ENCODE measurements at regions not wholly inside any gene's neighbourhood (a gene's known extent, or its start where the extent isn't known, plus 50 kb on each side); places are given as distances from the start of the nearest gene placed in this dataset.

- no peak for FAIRE-seq
Measured at GRCh38 chr6:26295691-26296555, 69.1 kb upstream of the BTN3A2 start.

DNA sequence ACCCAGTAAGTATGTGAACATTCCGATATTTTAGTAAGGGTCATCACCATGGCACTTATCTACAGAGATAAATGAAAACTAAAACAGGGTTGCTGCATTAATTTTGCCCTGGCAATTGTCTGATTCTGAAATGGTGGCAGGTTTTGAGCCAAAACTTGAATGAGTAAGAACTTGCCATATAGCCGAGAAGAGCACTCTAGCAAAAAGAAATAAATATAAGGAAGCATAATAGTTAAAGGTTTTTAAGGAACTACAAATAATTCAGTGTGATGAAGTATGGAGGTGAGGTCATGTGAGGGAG, 68.5 kb upstream of the BTN3A2 start:
- FAIRE-seq = no peak

- FAIRE-seq = no peak
Measured at GRCh38 chr6:26296857-26297648, 67.9 kb upstream of the BTN3A2 start.

DNA sequence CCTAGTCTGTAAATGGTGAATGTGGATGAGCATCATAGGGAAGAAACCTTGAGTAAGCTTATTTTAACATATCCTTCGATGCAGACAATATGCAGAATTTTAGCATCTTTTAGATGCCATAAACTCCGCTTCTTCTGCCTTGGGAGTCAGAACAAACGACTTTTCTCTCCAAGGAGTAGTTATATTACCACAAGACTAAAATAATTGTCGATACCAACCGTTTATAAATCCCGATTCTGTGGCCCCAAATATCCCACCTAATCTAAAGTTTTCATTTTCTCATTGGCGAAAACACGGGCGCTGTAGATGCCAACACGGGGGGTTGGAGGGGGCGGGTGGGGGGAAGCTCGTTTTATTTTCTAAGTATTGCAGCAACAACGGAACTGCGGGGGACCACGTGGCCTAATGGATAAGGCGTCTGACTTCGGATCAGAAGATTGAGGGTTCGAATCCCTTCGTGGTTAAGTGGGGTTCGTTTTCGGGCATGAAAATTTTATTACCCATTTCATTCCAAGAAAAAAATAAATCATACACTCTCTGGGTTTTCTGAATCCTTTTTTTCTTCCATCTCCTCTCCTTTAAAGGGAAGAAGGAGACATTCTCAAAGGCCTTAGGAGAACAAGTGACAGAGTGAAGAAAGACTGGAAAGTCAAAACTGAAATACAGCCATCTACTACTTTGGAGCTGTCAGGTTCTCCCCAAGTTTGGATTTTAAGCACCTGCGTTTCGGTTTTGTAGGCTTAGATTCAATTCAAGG, 65.5 kb upstream of the BTN3A2 start:
- FAIRE-seq = no peak

DNA sequence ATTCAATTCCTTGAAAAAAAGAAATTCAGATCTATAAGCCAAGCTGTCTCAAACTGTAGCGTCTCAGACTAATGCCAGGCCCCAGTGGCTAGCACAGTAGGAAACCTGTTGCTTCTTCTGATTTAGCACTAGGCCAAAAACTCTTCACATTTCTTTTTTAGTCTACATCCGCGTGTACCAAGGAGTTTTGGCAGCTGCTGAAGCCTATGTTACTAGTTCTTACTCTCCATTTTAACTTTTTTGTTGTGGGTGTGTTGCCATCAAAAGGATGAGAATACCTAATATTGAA, 65.0 kb upstream of the BTN3A2 start:
- no peak for FAIRE-seq

- no peak for FAIRE-seq
Measured at GRCh38 chr6:26300359-26300758, 64.6 kb upstream of the BTN3A2 start.

DNA sequence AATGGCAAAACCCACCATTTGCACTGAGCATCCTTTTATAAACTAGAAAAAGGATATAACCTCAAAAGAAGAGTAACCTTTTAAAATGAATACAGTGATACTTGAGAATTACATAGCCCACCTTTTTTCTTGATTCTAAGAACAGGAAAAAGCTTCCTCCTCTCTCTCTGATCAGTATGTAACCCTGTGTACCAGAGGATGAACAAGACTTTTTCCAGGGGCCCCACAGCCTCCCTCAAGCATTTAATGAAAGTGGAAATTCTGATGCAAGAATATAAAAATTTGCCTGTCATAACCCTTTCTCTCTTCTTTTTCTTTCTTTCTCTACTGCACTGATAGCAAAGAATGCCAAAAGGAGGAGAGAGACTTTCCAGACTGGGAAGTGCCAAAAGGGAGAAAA, 64.2 kb upstream of the BTN3A2 start:
- FAIRE-seq = no peak

DNA sequence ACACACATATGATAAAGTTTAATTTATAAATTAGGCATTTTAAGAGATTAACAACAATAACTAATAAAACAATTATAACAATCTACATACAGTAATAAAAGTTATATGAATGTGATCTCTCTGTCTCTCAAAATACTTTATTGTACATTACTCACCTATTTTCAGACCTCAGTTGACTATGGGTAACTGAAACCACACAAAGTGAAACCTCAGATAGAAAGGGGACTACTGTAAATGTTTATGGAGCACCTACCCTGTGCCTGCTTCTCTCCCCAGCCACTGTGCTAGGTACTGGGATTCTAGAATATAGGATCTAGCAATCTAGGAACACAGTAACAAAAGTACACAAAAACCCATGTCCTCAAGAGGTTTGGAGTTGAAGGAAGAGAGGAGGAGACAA, 63.4 kb upstream of the BTN3A2 start:
- FAIRE-seq = no peak

DNA sequence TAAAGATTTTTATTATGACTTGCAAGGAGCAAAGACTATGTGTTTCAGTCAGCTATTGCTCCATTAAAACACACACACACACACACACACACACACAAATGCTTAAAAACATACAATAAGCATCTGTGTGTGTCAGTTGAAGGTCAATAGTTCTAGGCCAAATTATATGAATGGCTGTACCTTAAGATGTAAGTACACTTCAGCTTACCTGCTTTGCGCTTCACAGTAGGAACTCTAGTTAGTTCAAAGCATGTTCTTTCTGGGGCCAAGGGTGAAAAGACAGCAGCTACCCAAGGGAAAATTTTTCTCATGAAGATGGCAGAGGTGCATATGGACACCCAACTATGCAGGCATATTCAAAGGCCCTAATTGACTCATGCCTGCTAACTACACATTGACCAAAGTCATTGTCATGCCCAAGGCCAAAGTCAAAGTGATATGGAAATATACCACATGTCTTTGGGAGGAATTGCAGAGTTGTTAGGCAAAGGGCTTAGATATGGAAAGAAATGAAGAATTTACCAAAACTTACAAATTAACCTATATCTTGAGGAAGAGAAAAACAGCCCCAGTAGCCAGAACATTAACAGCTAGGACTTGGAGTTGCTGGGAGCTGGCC, 61.9 kb upstream of the BTN3A2 start:
- FAIRE-seq = no peak

DNA sequence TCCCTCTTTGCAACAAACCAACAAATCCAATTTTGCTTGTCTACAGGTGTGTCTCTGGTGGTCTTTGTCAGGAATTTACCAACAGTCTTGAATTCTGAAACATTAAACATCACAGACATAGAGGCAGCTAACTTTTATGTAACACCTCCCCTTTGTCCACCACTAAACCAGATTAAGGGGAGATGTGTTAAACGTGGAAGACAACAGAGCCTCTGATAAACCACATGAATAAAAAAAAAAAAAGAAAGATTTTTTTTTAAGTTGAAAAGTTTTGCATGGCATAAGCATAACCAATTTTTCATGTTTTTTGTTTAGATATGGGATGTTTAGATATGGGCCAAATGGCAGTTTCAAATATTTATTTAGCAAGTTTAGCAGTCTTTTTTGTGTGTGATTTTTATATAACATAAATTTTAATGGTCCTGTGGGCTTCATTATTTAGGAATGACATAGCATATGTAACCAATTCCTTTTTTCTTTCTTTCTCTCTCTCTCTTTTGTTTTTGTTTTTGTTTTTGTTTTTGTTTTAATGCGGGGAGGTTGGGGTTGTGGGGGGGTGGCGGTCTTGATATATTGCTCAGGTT, 60.7 kb upstream of the BTN3A2 start:
- FAIRE-seq = no peak

DNA sequence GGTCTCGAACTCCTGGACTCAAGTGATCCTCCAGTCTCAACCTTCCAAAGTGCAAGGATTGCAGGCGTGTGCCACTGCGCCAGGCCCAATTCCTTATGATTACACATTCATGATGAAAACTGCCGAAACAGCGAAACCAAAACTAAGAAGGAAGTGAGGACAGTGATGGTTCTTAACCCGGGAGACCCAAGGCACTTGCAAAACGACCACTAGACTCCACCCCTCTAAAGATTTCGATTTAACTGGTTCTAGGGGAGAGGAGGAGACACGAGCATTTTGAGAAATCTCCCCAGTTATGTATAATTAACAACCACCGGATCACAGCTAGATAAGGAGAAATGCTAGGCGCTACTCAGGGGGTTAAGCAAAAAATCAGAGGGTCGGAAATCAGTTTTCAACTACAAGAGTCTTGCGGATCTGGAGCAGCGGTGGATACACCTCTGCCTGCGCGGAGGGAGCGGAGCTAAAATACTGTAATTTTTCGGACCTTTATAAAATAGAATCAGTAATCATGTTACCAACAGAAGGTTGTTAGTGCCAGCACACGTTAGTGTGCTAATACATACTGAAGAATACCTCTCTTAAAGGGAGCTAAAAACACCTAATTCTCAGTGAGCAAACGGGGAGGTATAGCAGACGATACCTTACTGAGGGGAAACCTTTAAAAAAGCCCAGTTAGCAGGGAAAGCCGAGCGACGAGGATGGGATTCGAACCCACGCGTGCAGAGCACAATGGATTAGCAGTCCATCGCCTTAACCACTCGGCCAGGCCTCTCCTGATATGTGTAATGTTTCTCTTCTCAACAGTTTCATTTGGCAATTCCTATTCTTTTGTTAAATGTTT, 60.0 kb upstream of the BTN3A2 start:
- FAIRE-seq = no peak

DNA sequence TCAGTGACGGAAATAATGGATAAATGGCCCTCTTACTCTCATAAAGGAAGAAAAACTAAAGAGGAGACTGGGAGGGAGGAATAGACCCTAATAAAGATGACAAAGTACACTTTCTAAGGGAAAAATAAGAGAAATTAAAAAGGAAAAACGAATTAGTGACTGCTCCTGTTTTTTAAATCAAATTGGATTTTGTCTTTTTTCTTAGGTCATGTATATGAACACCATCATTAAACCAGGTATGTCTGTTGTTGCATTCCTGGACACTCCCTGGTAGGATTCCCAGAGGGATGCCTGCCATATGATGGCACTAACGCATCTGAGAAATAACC, 59.4 kb upstream of the BTN3A2 start:
- FAIRE-seq = no peak

- no peak for FAIRE-seq
Measured at GRCh38 chr6:26306232-26306631, 58.8 kb upstream of the BTN3A2 start.

- no peak for FAIRE-seq
Measured at GRCh38 chr6:26307850-26308249, 57.1 kb upstream of the BTN3A2 start.

DNA sequence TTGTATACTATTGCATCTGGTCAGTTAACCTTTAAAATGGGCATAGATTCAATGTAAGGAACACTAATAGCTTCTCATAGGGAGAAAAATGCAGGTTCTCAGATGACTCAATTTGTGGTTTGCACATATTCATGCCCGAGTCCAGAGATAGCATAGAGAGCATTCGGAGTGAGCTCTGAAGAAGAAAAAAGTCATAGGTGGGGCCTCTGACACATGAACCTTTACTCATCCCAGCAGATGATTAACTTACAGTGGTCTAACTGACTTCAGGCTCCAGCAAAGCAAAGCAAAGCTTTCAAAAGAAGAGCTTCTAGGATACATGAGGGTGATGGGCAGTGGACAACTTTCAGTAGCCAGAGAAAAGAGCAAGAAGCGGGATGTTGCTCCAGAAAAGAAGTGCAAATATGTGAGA, 55.3 kb upstream of the BTN3A2 start:
- no peak for FAIRE-seq

- FAIRE-seq = no peak
Measured at GRCh38 chr6:26311012-26311384, 54.0 kb upstream of the BTN3A2 start.

DNA sequence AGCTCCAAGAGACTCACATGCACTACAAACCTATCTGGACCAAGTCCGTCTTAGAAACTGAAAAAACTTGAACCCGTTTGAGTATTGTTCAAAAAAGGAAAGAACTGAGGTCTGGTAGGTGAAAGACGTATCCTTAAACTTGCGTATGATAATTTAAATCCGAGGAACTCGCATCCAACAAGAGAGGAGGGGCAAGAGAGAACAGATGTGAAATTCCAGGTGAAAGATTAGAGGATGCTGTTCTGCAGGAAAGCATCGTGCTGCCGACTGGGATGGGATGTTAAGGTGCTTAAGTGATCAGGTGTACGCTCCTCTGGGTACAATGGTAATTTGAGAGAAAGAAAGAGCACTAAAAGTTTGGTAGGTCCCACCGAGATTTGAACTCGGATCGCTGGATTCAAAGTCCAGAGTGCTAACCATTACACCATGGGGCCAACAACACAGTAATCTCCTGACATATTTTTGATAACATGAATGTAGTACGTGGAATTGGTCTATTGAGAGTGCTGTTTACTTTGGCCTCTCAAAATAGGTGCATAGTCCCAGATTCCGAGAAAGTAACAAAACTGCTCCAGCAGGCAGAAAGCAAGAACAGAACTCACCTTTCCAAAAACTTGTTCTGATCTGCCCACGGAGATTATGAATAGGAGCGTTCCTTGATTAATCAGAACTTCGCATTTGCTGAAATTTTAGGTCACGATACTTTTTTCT, 53.5 kb upstream of the BTN3A2 start:
- no peak for FAIRE-seq

DNA sequence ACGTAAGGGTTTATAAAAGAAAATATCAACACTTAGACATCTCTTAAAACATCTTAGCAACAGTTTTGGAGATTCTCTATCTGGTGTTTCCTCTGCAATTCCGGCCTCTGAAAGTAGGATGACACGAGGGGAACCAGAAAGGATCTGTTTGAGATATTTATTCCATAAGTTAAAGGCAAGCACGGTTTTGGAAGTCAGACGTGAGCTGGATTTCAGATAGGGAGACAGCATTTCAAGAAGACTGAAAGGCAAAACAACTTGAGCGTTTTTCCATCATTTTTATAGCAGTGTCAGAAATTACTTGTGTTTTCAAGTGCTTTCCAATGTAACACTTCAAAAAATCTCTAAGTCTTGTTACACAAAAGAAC, 52.9 kb upstream of the BTN3A2 start:
- no peak for FAIRE-seq

DNA sequence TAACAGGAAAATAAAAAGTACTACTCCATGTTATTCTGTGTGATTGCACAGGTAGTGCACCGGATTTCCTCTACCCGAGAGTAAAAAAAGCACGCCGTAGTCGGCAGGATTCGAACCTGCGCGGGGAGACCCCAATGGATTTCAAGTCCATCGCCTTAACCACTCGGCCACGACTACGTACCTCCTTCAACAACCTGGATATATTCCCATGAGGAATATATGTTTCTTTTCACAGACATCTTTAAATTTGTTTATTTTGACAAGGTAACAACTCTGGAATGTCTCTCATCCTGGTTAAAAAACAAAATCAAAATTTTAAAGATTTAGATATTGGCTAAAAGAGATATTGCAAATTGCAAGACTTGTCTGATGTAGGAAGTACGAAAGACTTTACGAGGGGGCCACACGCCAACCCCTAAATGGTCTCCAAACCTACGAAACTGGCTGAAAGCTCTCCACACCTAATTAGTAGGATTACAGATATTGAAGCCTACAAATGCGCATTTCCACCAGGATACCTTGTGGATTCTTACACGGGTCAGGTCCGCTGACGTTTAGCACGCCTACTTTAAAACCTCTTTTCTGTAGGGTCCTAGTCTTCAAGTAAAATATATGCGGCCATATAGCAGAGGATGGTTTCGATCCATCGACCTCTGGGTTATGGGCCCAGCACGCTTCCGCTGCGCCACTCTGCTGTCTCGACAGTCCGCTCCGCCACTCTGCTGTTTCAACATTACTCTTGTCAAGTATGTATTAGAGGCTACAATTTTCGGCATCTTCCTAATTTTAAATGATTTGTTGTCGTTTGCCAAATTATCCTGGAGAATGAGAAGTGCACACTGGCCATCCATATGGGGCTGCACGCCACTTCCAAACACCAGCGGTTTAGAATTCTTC, 52.2 kb upstream of the BTN3A2 start:
- peak; percentile 45 for FAIRE-seq

Data from TTC549 (cell line).